IMR-90 (cell line): ENCODE measurements at regions not wholly inside any gene's neighbourhood (a gene's known extent, or its start where the extent isn't known, plus 50 kb on each side); places are given as distances from the start of the nearest gene placed in this dataset.

Source experiments
- ATAC-seq: fragments of 200-7000 bp; cut with Tn5 transposase; 2 replicates; pipeline ENCODE4 v1.9.1; 2020; ENCODE audit warnings: low read depth, mild to moderate bottlenecking, moderate library complexity
- BruUV-seq: library from RNA; stranded (reverse); fragments of 400-500 nt; replicated peaks from 2 replicates; lab custom pipeline; 2021; lab: Mats Ljungman, UMichigan
- CTCF ChIA-PET: fragments of 300-600 bp; formaldehyde crosslinking; extraction: SDS; loops from one replicate; lab custom pipeline; 2021; ENCODE audit warnings: antibody characterized with exemption; lab: Yijun Ruan, JAX
- POLR2A ChIA-PET: fragments of 300-600 bp; sonication (Branson Sonifier 250); formaldehyde crosslinking; loops from one replicate; lab custom pipeline; 2022; ENCODE audit warnings: antibody characterized with exemption; ENCODE audit not compliant: unreplicated experiment; lab: Charles Lee
- DNase-seq: peaks from one replicate; pipeline ENCODE4 v3.0.0; 2013
- H2AFZ ChIP-seq: replicated peaks from 2 replicates; pipeline ENCODE3; 2013; ENCODE audit warnings: low read length, mild to moderate bottlenecking; ENCODE audit not compliant: poor library complexity
- H2AK5ac ChIP-seq: 2 replicates; pipeline ENCODE4 v1.6.1; 2013; ENCODE audit warnings: low read depth, low read length, inconsistent platforms
- H2AK9ac ChIP-seq: replicated peaks from 2 replicates; pipeline ENCODE3; 2013; ENCODE audit warnings: mild to moderate bottlenecking, low read depth, low read length, moderate library complexity; ENCODE audit not compliant: poor library complexity
- H2BK120ac ChIP-seq: 2 replicates; pipeline ENCODE4 v1.6.1; 2013; ENCODE audit warnings: low read depth, low read length, inconsistent platforms
- H2BK15ac ChIP-seq: 3 replicates; pipeline ENCODE4 v1.6.1; 2013; ENCODE audit warnings: low read depth, low read length, inconsistent platforms
- H2BK20ac ChIP-seq: 2 replicates; pipeline ENCODE4 v1.6.1; 2013; ENCODE audit warnings: low read depth, mild to moderate bottlenecking, inconsistent platforms, low read length, moderate library complexity
- H2BK5ac ChIP-seq: 2 replicates; pipeline ENCODE4 v1.6.1; 2013; ENCODE audit warnings: mild to moderate bottlenecking, low read depth, low read length, inconsistent platforms; ENCODE audit not compliant: poor library complexity, severe bottlenecking
- H3K14ac ChIP-seq: replicated peaks from 2 replicates; pipeline ENCODE4 v1.6.1; 2013; ENCODE audit warnings: low read depth, low read length, inconsistent platforms
- H3K18ac ChIP-seq: 2 replicates; pipeline ENCODE4 v1.6.1; 2013; ENCODE audit warnings: low read depth, low read length, control low read depth
- H3K23ac ChIP-seq: 2 replicates; pipeline ENCODE4 v1.6.1; 2013; ENCODE audit warnings: low read depth, low read length, inconsistent platforms
- H3K27ac ChIP-seq: 2 replicates; pipeline ENCODE4 v1.5.1; 2013; ENCODE audit warnings: mild to moderate bottlenecking, control low read depth, low read length; ENCODE audit not compliant: insufficient read depth
- H3K27me3 ChIP-seq: 2 replicates; pipeline ENCODE4 v1.6.1; 2013; ENCODE audit warnings: low read length; ENCODE audit not compliant: control insufficient read depth, insufficient read depth
- H3K36me3 ChIP-seq: 2 replicates; pipeline ENCODE4 v1.6.1; 2013; ENCODE audit warnings: low read length, mixed read lengths; ENCODE audit not compliant: control insufficient read depth, insufficient read depth
- H3K4ac ChIP-seq: 2 replicates; pipeline ENCODE4 v1.6.1; 2013; ENCODE audit warnings: low read depth, low read length, inconsistent platforms
- H3K4me1 ChIP-seq: 2 replicates; pipeline ENCODE4 v1.6.1; 2013; ENCODE audit warnings: low read length, mixed read lengths; ENCODE audit not compliant: control insufficient read depth, insufficient read depth
- H3K4me2 ChIP-seq: 2 replicates; pipeline ENCODE4 v1.6.1; 2013; ENCODE audit warnings: low read depth, mild to moderate bottlenecking, control low read depth, low read length, moderate library complexity
- H3K4me3 ChIP-seq: 2 replicates; pipeline ENCODE4 v1.5.1; 2013; ENCODE audit warnings: low read depth, mild to moderate bottlenecking, control low read depth, low read length, moderate library complexity; ENCODE audit not compliant: insufficient read depth
- H3K56ac ChIP-seq: 2 replicates; pipeline ENCODE4 v1.6.1; 2013; ENCODE audit warnings: low read length, inconsistent platforms; ENCODE audit not compliant: insufficient read depth; ENCODE audit errors: extremely low read depth
- H3K79me1 ChIP-seq, 2 experiments: 2 replicates each; pipeline ENCODE4 v1.6.1; 2013; ENCODE audit warnings: low read length in 2 of 2, inconsistent platforms in 1 of 2, low read depth in 1 of 2
- H3K9ac ChIP-seq: 2 replicates; pipeline ENCODE4 v1.6.1; 2013; ENCODE audit warnings: low read depth, low read length, control low read depth
- H3K9me1 ChIP-seq: 2 replicates; pipeline ENCODE4 v1.6.1; 2013; ENCODE audit warnings: low read length, inconsistent platforms; ENCODE audit not compliant: insufficient read depth
- H3K9me3 ChIP-seq: 2 replicates; pipeline ENCODE4 v1.6.1; 2013; ENCODE audit warnings: low read length; ENCODE audit not compliant: control insufficient read depth, insufficient read depth
- H4K20me1 ChIP-seq: 2 replicates; pipeline ENCODE4 v1.6.1; 2013; ENCODE audit warnings: low read length, inconsistent platforms; ENCODE audit not compliant: insufficient read depth
- H4K5ac ChIP-seq: 2 replicates; pipeline ENCODE4 v1.6.1; 2013; ENCODE audit warnings: mild to moderate bottlenecking, low read depth, low read length, control low read depth
- H4K8ac ChIP-seq, 2 experiments: 2 replicates each; pipeline ENCODE4 v1.6.1; 2013; ENCODE audit warnings: low read depth in 2 of 2, low read length in 2 of 2, control low read depth in 1 of 2, inconsistent platforms in 1 of 2
- H4K91ac ChIP-seq: 2 replicates; pipeline ENCODE4 v1.6.1; 2013; ENCODE audit warnings: low read depth, low read length, inconsistent platforms; ENCODE audit not compliant: insufficient read depth
- BHLHE40 ChIP-seq: fragments of 150-350 bp; IDR thresholded peaks from 2 replicates; pipeline ENCODE4 v1.6.1; 2016; ENCODE audit warnings: mild to moderate bottlenecking, low read depth, low read length
- RCOR1 ChIP-seq: IDR thresholded peaks from 2 replicates; pipeline ENCODE4 v1.6.1; 2012; ENCODE audit warnings: mild to moderate bottlenecking, low read length, improper control_type of control experiment; ENCODE audit not compliant: insufficient replicate concordance
- WGBS, 2 experiments: methylation state at CpG; one replicate each; pipeline versions ENCODE4 v1.1.5 to v1.1.7; 2013; ENCODE audit warnings: missing lambda C conversion rate in 2 of 2; ENCODE audit not compliant: insufficient read length in 1 of 2; ENCODE audit errors: extremely low coverage in 2 of 2; 5-methylcytosine and 5-hydroxymethylcytosine counted together
- dilution Hi-C: fragments of 300-500 bp; cut with HindIII; formaldehyde crosslinking; loops from one replicate; pipeline ENCODE4 v1.14.3; 2018; ENCODE audit warnings: low sequenced_read_pairs; ENCODE audit not compliant: unreplicated experiment
- in situ Hi-C: fragments of 300-500 bp; cut with MboI; formaldehyde crosslinking; loops from 3 replicates; pipeline ENCODE4 v1.14.3; 2019; ENCODE audit warnings: low sequenced_read_pairs, inconsistent platforms, mixed read lengths
- intact Hi-C: fragments of 100-400 bp; cut with micrococcal nuclease; formaldehyde crosslinking; loops from 2 replicates; pipeline ENCODE4 v1.10.0; 2022

DNA sequence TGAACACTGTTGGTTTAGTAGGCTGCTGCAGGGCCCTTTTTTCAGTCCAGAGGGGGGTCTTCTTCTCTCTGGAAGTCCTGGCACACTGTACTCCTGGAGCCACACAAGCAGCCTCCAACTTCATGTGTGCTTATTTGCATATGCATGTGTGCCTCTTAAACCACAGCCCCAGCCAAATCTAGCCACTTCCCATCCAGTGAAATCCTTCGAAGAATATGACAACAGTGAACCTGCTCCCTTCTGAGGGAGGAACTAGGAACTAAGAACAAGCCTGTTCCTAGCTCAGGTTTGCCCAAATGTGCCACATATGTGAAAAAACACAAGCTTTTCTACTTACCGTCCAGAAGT, 348.5 kb downstream of the FOXO1 start:
- DNase-seq (no peak), ATAC-seq (no peak)
- in situ Hi-C loops = no loop called here
- no peak overlapping the region for H2AK5ac ChIP-seq
- ChIA-PET POLR2A (no interaction called here), CTCF (no interaction called here)
- no peak overlapping the region for H3K18ac ChIP-seq
- H2BK120ac ChIP-seq = no peak overlapping the region
- no peaks in the 10 kb centered on the region for H3K4me1 ChIP-seq
- H3K79me1 ChIP-seq = no peaks in the 10 kb centered on the region
- H4K8ac ChIP-seq = no peak overlapping the region
- no peak overlapping the region for H3K4ac ChIP-seq
- intact Hi-C loops = no loop called here
- H4K5ac ChIP-seq = no peak overlapping the region
- no peaks in the 10 kb centered on the region for H3K9me1 ChIP-seq
- no CpG with 5 or more reads among the region's 2 CpGs for WGBS, 2 experiments
- no peak overlapping the region for H2AFZ ChIP-seq
- BruUV-seq = no TSS peak
- H3K27me3 ChIP-seq = no peaks in the 10 kb centered on the region
- no peak overlapping the region for H3K4me2 ChIP-seq
- 0 out of 2 replicates have a peak, but pooled peaks cover 2% of the 10 kb centered on the region for H3K9me3 ChIP-seq
- H3K23ac ChIP-seq = no peak overlapping the region
- no peak overlapping the region for H2BK20ac ChIP-seq
- H3K14ac ChIP-seq = no peak overlapping the region
- no peak overlapping the region for H3K56ac ChIP-seq
- no peak overlapping the region for H4K91ac ChIP-seq
- H3K36me3 ChIP-seq = no peaks in the 10 kb centered on the region
- dilution Hi-C loops = no loop called here
- no peak overlapping the region for H3K4me3 ChIP-seq
- TF ChIP-seq RCOR1 (no peak), BHLHE40 (no peak)
- H4K20me1 ChIP-seq = no peaks in the 10 kb centered on the region
- no peak overlapping the region for H2AK9ac ChIP-seq
- H3K9ac ChIP-seq = no peak overlapping the region
- no peak overlapping the region for H2BK15ac ChIP-seq
- no peak overlapping the region for H2BK5ac ChIP-seq
- no peak overlapping the region for H3K27ac ChIP-seq
